Heart left ventricle (tissue), 13 donors: ENCODE measurements at regions not wholly inside any gene's neighbourhood (a gene's known extent, or its start where the extent isn't known, plus 50 kb on each side); places are given as distances from the start of the nearest gene placed in this dataset.

Experiments used
- POLR2A ChIP-seq, 2 donors: fragments of 450-650 bp; IDR thresholded peaks; one replicate each; pipeline ENCODE4 v1.6.1; 2017; ENCODE audit warnings: antibody characterized with exemption in 2 of 2, mild to moderate bottlenecking in 2 of 2, moderate library complexity in 2 of 2
- TF ChIP-seq, protein P1 (sequence below), 12 donors: fragments of 200-600 bp; sonication (generic) in 4 of 12; IDR thresholded peaks; one replicate each; pipeline versions ENCODE4 v1.5.0 to v1.8.0; 2018 to 2022; ENCODE audit warnings: antibody characterized with exemption in 12 of 12, mild to moderate bottlenecking in 5 of 12
- donor health status: ischemic (EF 13 %, LVEDD 7.1; RV severe dilation, severe dysfunction).
- donor health status: DM: no; HTN: yes; CAD: no.
- donor health status: DM: no; HTN: no; CAD: no.
- donor health status: ischemic (EF 25% LVEDD 6.9; RV normal size, moderate dysfunction).
- donor health status: ischemic (EF 25% LVEDD 5.7; RV mildly dilated, moderate dysfunction).
- donor health status: ischemic (EF 35%, LVEDD 5.7; RV mildly dilated, moderate dysfunction).
- donor health status: nonischemic (EF 11% LVEDD 7.7; RV severe dilation, severe dysfunction).
- donor health status: DM: yes; HTN: yes; CAD: no.
- donor health status: PGD.
- donor health status: ischemic (EF 29% LVEDD 5.4; RV normal size, mild dysfunction).
- donor health status: nonischemic (EF 23%, LVEDD 6.1; RV moderate dilation, normal function).

DNA sequence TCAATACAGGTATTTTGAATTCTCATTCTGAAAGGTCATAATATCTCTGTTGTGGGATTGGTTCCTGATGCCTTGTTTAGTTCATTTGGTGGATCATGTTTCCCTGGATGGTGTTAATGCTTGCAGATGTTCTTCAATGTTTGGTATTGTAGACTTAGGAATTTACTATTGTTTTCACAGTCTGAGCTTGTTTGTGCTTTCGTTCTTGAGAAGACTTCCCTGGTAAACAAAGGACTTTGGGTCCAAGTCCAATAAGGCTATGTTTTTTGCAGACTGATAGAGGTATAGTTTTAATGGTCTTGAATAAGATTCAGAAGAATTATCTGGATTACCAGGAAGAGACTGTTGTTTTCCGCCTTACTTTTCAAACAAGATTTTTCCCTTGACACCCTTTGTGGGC, 1646.3 kb downstream of the AMY1C start:
- TF ChIP-seq POLR2A (IDR thresholded peaks at IDR 0.05): no peak
- TF ChIP-seq, protein P1, sequence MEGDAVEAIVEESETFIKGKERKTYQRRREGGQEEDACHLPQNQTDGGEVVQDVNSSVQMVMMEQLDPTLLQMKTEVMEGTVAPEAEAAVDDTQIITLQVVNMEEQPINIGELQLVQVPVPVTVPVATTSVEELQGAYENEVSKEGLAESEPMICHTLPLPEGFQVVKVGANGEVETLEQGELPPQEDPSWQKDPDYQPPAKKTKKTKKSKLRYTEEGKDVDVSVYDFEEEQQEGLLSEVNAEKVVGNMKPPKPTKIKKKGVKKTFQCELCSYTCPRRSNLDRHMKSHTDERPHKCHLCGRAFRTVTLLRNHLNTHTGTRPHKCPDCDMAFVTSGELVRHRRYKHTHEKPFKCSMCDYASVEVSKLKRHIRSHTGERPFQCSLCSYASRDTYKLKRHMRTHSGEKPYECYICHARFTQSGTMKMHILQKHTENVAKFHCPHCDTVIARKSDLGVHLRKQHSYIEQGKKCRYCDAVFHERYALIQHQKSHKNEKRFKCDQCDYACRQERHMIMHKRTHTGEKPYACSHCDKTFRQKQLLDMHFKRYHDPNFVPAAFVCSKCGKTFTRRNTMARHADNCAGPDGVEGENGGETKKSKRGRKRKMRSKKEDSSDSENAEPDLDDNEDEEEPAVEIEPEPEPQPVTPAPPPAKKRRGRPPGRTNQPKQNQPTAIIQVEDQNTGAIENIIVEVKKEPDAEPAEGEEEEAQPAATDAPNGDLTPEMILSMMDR (IDR thresholded peaks at IDR 0.05): no peak
